ENCODE measurements at regions not wholly inside any gene's neighbourhood (a gene's known extent, or its start where the extent isn't known, plus 50 kb on each side); places are given as distances from the start of the nearest gene placed in this dataset.
"Not testable (repeated sequence)": the region's sequence is repeated elsewhere in the genome, so short reads cannot be mapped to it uniquely, and the experiment has no call there.

DNA sequence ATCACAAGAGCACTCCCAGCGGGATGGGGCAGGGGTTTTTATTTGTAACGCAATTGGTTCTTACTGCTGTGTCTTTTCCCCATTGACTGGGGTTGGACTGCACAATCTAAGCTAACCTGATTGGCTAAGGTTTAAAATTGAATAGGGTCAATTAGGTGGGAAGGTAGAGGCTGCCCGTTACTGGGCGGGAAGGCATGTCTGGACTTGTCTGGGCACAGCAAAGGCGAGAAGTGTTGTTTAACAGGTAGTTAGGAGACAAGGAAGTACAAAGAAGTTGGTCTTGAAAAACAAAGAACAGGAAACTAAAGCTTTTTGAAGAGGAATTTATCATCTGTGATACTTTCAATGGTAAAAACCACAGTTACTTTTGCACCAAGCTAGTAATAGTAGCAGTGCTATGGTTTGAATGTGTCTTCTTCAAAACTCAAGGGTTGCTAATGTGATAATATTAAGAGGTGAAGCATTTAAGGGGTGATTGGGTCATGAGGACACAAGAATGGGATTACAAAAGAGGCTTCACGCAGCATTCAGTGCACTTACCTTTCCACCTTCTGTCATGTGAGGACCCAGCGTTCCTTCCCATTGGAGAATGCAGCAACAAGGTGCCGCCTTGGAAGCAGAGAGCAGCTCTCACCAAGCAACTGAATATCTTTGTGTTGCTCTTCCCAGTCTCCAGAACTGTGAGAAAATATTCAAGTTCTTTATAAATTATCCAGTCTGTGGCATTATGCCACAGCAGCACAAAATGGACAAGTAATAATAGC is 875.5 kb upstream of the SORCS1 start:
- no peak for DNase-seq

DNA sequence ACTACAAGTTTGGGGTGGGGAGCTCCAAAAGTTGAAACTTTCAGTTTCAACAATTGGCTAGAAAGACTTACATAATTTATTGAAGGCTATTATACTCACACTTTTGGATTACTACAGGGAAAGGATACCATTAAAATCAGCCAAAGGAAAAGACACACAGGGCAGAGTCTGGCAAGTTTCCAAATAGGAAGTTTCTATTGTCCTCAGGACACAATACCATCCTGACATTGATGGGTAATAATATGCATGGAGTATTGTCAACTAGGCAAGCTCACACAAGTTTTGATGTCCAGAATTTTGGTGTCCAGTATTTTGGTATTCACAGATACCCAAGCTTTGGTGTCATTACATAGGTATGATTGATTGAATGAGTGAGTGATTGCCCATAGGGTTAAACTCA is 872.6 kb upstream of the SORCS1 start:
- DNase-seq = no peak

- DNase-seq = no peak
These were observed 871.8 kb upstream of the SORCS1 start for GRCh38 chr10:108036265-108036664.

GRCh38 chr10:108034829-108035228 is 870.3 kb upstream of the SORCS1 start:
- DNase-seq = no peak

GRCh38 chr10:108033518-108033917 is 869.0 kb upstream of the SORCS1 start:
- not testable (repeated sequence) for DNase-seq

DNA sequence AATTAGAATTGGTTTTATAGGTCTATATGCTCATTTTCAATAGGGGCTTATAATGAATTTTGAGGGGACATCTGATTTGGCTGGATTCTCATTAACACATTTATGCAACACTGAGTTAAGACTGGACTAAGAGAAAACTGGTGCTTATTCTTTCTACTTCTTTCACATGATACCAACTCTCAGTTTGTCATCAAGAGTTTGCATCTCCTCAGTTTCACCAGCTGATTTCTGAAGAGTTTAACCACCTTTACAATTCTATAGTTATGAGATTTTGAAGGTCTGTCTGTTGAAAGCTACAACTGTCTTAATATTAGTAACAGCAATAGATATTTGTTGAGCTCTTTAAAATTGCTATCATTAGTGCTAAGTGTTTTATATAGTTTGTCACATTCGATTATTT is 867.0 kb upstream of the SORCS1 start:
- no peak for DNase-seq

DNA sequence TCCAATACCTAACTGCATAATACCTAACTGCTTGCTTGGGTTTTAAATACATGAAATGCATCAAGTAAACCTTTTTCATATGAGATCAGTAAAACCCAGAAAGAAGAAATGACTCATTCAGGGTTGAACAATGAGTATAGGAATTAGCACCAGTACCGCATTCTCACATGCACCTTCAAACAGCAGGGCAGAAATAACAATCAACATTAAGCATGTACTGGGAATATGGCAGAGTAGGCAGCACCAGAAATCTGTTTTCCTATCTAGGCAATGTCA is 850.3 kb upstream of the SORCS1 start:
- no peak for DNase-seq

DNA sequence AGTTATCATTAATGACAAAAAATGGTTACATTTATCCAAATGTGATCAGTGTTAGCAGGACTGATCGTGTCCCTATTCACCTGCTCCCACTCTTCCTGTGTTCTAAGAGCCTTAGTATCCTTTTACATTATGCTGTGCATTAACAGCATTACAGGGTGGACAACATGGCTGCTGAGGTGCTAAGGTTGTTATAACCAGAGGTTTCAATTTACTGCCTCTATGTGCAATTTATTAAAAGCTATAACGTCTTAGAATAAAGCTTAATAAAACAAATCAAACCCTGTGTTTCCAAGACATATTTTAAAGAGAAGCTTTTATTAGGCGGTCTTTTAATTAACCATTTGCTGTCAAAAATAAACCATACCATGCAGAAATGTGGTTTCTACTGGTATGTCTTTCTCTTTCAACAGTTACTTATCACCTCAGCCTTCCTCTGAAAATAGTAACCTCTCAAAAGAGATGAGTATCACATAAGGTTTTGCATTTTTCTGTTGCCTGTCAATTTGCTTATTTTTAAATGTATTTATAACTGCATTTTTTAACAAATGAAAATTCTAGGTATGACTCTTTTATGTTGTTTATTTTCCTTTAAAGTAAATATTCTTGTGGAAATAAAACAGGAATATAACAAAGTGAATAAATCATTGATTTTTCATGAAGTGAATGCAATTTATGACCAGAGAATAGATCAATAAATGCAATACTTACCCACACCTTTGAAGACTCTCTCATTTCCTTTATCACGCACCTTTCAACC is 849.8 kb upstream of the SORCS1 start:
- no peak for DNase-seq

DNA sequence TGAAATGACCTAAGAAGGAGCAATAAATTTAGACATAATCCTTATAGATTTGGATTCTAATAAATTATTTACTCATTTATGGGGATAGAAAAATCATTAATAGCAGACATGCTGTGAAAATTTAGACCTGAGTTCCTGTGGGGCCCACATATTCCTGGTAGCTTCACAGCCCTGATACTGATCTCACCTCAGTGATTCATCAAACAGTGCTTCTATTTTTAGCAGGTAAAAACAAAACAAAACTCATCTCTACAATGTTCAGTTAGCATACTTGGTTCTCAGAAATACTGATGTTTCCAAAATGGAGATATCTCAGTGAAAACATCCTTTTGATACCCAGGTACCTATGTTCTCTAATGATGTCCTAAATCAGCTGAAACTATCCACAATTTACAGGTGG is 841.1 kb upstream of the SORCS1 start:
- no peak for DNase-seq

DNA sequence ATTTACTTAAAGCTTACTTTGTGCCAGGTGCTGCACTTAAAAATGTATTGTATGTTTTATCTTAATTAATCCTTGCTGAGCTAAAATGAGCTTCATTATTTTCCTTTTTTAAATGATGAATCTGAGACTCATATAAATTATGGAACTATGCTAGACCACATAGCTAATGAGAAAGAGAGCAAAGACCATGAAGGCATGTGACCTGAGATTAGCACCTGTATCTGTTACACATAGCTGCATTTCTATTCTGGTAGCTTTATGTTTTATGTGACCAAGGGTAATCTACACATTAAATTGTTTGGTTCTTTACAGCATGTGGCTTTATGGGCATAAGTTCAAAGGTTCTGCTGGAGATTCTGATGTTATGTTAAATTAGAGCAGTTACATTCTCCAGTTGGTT is 839.1 kb upstream of the SORCS1 start:
- no peak for DNase-seq

- DNase-seq = no peak
These were observed 838.6 kb upstream of the SORCS1 start for GRCh38 chr10:108003061-108003460.

- DNase-seq = no peak
These were observed 835.9 kb upstream of the SORCS1 start for GRCh38 chr10:108000365-108000764.

- DNase-seq = no peak
These were observed 830.2 kb upstream of the SORCS1 start for GRCh38 chr10:107994621-107995270.

GRCh38 chr10:107986571-107986970 is 822.1 kb upstream of the SORCS1 start:
- DNase-seq = no peak

DNA sequence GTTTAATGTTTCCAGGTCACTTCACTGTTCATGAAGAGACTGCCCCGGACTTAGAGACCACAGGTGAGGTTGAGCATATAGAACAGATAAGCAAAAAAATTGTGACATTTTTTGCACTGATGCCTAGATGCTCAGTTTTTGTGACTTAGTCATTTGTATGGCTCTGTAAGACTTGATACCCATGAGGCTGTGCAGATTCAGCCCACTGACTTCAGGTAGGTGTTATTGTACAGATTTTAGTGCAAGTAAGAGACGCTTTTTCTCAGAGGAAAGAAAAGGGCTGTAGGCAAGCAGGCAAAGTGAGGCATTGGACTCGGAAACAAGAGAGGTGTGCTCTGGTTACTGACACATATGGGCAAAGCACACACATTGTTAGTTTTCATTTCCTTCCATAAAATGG is 820.1 kb upstream of the SORCS1 start:
- no peak for DNase-seq

DNA sequence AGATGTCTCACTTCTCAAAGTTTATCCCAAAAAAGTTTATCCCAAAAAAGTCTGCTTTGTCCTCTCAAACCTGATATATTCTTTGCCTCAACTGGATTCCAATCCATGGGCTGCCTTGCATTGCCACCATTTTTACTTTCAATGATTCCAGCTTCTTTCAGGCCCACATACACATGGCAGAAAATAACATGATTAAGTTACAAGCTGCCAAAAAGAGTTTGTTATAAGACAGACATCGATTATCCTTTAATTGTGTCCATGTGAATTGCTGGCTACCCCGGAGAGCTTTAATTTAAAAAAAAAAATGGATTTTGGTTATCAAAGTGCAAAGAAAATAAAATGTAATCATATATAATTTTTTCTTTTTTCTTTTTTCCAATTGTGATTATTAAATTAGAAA is 819.6 kb upstream of the SORCS1 start:
- DNase-seq = no peak

- DNase-seq = no peak
These were observed 813.9 kb upstream of the SORCS1 start for GRCh38 chr10:107978455-107978854.

- no peak for DNase-seq
These were observed 807.5 kb upstream of the SORCS1 start for GRCh38 chr10:107971973-107972372.

GRCh38 chr10:107971411-107971810 is 806.9 kb upstream of the SORCS1 start:
- no peak for DNase-seq

GRCh38 chr10:107970512-107970911 is 806.0 kb upstream of the SORCS1 start:
- DNase-seq = no peak

GRCh38 chr10:107969936-107970335 is 805.4 kb upstream of the SORCS1 start:
- DNase-seq = no peak

GRCh38 chr10:107966826-107967225 is 802.3 kb upstream of the SORCS1 start:
- no peak for DNase-seq

DNA sequence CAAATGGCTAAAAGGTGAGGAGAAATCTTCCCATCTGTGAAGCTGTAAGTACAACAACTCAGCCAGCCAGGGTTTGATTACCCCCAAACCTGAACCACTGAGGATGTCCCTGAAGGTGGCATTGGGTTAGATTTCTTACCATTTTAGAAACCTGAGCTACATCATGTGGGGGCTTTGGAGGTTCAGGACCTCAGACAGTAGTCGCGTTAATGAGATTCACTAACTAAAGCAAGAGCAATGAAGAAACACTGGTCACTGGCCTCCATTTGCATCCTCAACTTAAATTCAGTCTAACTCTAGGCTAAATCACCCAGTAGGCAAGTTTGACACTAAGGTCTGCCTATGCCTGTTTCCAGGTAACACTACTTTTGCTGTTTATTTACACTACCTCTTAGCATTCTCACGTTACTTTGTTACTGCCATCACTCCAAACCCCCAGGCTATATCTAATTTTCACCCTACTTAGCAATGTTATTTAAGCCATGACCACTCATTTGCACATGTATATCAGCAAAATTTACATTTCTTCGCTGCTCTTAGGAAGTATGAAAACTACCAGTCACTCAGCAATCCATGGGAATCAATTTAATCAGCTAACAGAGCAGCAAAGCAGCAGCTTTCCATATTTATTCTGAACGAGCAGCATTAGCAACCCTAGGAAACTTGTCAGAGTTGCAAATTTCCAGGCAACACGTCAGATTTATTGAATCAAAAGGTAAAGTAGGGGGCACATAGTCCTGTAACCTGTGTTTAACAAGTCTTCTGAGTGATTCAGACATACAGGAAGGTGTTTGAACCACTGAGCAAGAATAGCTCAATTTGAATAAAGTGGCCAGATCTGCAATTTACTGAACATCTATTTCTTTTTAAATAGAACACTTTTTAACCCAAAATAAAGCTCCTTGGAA is 788.4 kb upstream of the SORCS1 start:
- DNase-seq = no peak
